Anterior cingulate cortex (tissue), 58 donors: ENCODE measurements at regions not wholly inside any gene's neighbourhood (a gene's known extent, or its start where the extent isn't known, plus 50 kb on each side); places are given as distances from the start of the nearest gene placed in this dataset.

Source experiments
- DNase-seq, 58 donors: peaks; one replicate each; lab custom pipeline; 2025; lab: John Stamatoyannopoulos, UW

GRCh38 chr4:152044331-152045036 lies 283.7 kb upstream of the GATB start:
- no peak for DNase-seq

GRCh38 chr4:152041295-152041694 lies 280.5 kb upstream of the GATB start:
- no peak for DNase-seq

- DNase-seq: no peak
These were observed 278.9 kb upstream of the GATB start for GRCh38 chr4:152039691-152040090.

GRCh38 chr4:152039023-152039481 lies 278.2 kb upstream of the GATB start:
- DNase-seq: no peak

- no peak for DNase-seq
These were observed 277.4 kb upstream of the GATB start for GRCh38 chr4:152038238-152038637.

GRCh38 chr4:152037435-152037834 lies 276.6 kb upstream of the GATB start:
- DNase-seq: no peak

- no peak for DNase-seq
These were observed 272.8 kb upstream of the GATB start for GRCh38 chr4:152033621-152034020.

GRCh38 chr4:152032722-152033131 lies 271.9 kb upstream of the GATB start:
- peak in 4 of 58 donors; percentile 6 to 27 (median 16) for DNase-seq

- DNase-seq: no peak
These were observed 268.8 kb upstream of the GATB start for GRCh38 chr4:152029631-152030030.

GRCh38 chr4:152028131-152028530 lies 267.3 kb upstream of the GATB start:
- no peak for DNase-seq

GRCh38 chr4:152024881-152025280 lies 264.1 kb upstream of the GATB start:
- DNase-seq: peak in 2 of 58 donors; percentile 13 to 14

GRCh38 chr4:152023674-152024073 lies 262.9 kb upstream of the GATB start:
- peak in 6 of 58 donors; percentile 8 to 65 (median 38) for DNase-seq

GRCh38 chr4:152022543-152022942 lies 261.7 kb upstream of the GATB start:
- no peak for DNase-seq

- peak; percentile 15 to 98 (median 90) for DNase-seq
These were observed 261.1 kb upstream of the GATB start for GRCh38 chr4:152021788-152022438.

- DNase-seq: no peak
These were observed 259.3 kb upstream of the GATB start for GRCh38 chr4:152020073-152020472.

GRCh38 chr4:152016303-152016620 lies 255.5 kb upstream of the GATB start:
- peak in 26 of 58 donors; percentile 4 to 73 (median 46) for DNase-seq

- DNase-seq: peak in 17 of 58 donors; percentile 3 to 73 (median 48)
These were observed 254.9 kb upstream of the GATB start for GRCh38 chr4:152015597-152016302.

- peak in 1 of 58 donors; percentile 14 for DNase-seq
These were observed 253.5 kb upstream of the GATB start for GRCh38 chr4:152014280-152014679.

- no peak for DNase-seq
These were observed 250.7 kb upstream of the GATB start for GRCh38 chr4:152011469-152011868.

- no peak for DNase-seq
These were observed 249.9 kb upstream of the GATB start for GRCh38 chr4:152010710-152011079.

- DNase-seq: peak in 1 of 58 donors; percentile 21
These were observed 249.3 kb upstream of the GATB start for GRCh38 chr4:152009983-152010709.
